ENCODE measurements at regions not wholly inside any gene's neighbourhood (a gene's known extent, or its start where the extent isn't known, plus 50 kb on each side); places are given as distances from the start of the nearest gene placed in this dataset.

DNA sequence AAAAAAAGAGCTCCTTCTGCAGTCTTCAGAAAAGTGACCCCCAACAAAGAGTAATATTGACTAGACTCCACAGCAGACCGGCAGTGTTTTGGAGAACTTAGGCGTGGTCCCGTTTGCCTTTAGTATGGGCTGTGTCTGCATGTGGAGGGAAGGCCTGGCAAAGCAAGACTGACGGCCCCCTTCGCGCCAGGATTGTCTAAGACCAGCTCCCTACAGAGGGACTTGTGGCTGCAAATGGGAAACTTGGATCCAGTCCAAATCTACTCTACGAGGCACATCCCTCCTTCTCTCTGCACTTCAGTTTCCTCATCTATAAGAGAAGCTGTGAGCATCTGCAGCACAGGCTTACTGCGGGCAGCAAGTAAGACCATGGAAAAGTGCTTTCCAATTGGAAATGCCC is 350.0 kb downstream of the ZNF536 start:
- DNase-seq = no peak

DNA sequence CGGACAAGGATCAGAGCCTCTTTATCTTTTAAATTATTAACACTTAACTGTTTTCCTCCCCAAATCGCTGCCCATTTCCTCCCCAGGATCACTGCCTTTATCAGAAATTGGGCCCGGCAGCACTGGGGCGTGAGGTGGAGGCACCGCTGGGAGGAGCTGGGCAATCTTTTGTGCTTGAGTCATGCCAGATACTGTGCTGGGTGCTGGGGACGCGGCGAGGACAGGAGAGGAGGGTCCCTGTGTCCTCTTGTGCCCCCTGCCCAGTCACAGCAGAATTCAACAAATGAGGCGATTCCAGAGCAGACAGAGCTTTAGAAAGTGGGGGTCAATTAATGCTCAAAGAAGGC is 347.8 kb downstream of the ZNF536 start:
- no peak for DNase-seq

DNA sequence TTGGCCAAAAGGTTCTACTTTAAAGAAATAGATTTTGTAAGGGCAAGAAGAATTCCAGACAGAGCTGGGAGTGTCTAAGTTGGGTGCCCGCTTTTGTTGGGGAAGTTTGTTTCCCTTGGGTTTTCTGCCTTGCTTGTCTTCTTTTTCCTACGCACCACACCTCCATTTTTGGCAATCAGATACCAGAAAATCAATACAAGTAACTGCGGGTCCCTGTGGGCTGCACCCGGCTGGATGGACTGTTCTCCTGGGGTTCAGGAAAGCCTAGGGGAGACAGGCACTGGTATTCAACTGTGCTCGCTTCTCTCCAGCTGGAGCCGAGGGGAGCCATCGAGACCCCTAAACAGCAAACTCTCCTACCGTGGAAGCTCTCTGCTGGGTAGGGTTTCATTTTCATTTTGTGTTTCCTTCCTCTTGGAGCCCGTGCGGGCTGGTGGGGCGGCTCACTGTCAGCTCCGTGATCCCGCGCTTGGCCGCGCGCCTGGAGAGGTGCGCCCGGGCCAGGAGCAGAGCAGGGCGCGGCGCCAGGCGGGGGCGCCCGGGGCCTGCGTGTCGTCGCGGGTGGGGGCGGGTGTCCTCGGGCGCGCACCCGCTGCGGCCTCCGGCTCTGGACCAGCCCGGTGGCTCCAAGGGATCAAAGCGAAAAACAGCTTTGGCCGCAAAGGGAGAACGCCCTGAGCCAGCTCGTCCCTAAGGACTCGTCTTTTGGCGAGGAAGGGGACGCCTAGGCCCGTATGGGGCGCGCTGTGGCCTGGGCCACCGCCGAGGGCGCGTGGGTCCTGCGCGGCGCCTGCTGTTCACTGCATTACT is 347.2 kb downstream of the ZNF536 start:
- DNase-seq = peak; percentile 37

DNA sequence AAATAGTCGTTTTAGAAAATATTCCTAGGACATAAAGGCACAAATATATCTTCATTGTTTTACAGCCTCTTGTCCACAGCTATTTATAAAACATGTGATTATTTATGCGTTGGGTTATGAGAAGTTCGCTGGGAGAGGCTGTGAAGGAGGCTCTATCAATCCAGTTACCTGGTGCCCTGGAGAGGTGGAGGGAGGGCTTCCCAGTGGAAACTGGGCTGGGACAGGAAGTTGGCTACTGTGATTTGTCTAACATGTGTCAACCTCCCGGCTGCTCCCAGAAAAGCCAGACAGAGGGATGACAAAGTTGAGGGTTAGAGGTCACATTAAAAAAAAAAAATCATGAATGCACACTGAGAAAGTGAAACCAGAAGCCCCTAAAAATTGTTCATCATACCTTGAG is 346.5 kb downstream of the ZNF536 start:
- no peak for DNase-seq

DNA sequence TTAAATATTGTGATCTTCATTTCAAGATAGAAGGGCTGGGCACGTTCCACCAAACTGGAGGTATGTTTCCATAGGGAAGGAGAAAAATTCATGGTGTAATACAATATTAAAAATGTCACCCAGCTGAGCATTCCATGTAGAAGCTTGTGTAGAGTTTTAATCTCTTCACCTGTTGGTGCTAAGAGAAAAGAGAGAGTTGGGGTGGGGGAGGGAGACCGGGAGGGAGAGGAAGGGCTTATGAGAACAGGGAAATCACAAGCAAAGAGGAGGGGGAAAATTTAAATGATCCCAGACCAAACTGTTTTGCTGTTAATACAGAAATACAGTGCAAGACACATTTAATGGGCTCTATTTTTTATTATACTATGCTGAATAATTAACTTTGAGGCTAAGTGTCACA is 345.8 kb downstream of the ZNF536 start:
- no peak for DNase-seq

- DNase-seq = no peak
Measured at GRCh38 chr19:30717381-30717780, 345.2 kb downstream of the ZNF536 start.

- no peak for DNase-seq
Measured at GRCh38 chr19:30712431-30713337, 340.5 kb downstream of the ZNF536 start.

DNA sequence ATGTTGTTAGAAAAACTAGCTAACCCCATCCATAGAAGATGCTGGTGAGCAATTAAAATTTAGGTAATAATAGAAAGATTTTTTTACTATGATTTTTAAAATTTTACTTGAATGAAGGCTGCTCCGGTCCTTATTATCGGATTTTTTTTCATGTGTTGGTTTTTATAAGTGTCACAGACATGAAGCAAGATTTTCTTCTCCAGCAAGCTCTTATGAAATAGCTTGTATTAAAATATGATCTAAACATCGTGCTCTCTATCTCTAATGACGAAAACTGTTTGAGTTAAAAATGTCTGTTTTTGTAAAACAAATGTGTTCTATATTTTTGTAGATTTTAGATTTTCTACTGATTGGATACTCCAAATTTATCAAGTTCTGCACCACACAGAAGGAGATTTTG is 339.6 kb downstream of the ZNF536 start:
- no peak for DNase-seq

- DNase-seq = no peak
Measured at GRCh38 chr19:30711296-30711695, 339.1 kb downstream of the ZNF536 start.

DNA sequence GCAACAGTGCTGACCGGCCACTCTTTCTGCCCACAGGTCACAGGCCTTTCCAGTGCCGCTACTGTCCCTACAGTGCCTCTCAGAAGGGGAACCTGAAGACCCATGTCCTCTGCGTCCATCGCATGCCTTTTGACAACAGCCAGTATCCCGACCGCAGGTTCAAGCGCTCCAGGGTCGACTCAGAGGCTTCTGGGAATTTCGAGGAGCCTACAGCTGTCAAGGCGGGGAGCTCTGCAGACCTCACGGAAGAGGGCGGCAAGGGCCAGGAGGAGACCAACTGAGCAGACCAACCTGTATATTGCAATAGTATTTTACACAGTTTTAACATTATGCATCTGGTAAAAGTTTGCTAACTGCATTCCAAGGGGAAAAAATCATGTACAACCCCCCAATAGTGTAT is 338.5 kb downstream of the ZNF536 start:
- DNase-seq = no peak

GRCh38 chr19:30708416-30709178 is 336.4 kb downstream of the ZNF536 start:
- no peak for DNase-seq

DNA sequence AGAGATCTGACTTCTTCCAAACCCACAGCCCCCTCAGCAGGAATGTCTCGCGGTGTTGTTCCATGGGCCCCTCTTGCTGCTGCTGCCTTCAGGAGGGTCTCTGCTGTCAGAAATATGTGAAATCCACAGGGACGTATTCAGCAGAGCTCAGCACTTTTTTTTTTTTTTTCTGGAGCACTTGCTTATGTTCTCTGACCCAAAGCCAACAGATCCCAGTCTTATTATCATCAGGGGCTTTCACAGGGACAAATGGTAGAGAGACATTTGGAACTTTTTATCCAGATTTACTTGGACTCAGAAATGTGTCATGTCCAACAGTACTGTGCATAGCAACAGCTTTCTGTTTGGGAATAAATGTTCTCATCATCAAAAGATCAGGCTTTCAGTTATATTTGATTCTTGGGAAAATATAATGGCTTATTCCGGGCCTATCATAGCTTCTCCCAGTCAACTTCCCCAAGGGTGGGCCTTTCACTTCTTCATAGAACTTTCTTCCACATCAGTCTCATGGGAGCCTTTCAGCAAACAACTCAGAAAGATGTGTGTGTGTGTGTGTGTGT is 332.7 kb downstream of the ZNF536 start:
- no peak for DNase-seq

DNA sequence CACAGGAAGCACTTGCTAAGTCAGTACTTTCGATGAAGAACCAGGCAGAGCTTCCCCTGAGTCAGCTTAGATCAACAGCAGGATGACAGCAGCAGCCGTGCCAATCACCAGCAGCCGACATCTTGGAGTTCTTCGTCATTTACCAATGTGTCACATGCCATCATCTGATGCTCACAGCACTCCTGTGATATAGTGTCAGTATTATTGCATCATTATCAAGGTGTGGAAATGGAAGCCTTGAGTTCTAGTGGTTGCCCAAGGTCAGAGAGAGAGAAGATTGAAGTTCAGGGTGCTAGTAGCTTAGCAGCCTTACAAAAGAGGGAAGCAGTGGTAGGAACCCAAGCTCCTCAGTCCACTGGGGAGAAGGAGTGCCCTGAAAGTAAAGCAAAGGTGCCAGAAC is 331.5 kb downstream of the ZNF536 start:
- no peak for DNase-seq

GRCh38 chr19:30701178-30701577 is 329.0 kb downstream of the ZNF536 start:
- DNase-seq = no peak

DNA sequence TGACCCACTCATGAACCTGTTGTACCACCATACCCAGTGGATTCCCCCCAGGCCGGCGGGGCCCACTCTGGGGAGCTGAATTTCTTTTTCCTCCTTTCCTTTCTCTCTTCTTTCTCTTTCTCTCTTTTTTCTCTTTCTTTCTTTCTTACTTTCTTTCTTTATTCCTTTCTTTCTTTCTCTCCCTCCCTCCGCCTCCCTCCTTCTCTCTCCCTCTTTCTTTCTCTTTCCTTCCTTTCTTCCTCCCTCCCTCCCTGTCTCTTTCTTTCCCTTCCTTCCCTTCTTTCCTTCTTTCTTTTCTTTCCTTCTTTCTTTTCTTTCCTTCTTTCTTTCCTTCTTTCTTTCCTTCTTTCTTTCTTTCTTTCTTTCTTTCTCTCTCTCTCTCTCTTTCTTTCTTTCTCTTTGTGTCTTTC is 327.7 kb downstream of the ZNF536 start:
- no peak for DNase-seq

- DNase-seq = no peak
Measured at GRCh38 chr19:30696514-30696913, 324.3 kb downstream of the ZNF536 start.

- DNase-seq = no peak
Measured at GRCh38 chr19:30695171-30695875, 323.1 kb downstream of the ZNF536 start.

- DNase-seq = no peak
Measured at GRCh38 chr19:30694156-30694755, 322.1 kb downstream of the ZNF536 start.

DNA sequence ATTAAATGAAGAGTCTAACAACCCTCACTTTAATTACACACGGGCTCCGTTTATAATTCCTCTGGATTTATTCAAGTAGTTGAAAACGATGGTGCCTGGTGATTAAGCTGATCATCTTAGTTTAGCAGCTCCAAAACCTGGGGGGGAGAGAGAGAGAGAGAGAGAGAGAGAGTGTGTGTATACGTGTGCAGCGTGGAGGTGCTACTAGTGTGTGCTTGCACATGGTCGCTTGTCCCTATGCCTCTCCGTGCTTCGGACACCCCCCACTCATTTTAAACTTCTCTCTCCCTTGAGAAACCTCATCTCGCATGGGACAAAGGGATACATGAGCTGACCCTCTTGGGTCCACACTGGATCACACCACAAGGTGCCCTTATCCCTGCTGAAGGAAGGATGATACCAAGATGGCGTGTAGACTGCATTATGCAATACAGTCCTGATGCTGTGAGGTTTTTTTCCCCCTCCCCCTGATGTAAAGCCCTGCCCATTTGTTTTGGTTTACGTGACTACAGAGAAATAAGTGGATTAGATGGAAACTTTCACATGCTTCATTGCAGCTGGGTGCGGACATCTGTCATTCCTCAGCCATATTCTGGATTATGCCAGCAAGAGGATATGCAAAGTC is 320.8 kb downstream of the ZNF536 start:
- no peak for DNase-seq

DNA sequence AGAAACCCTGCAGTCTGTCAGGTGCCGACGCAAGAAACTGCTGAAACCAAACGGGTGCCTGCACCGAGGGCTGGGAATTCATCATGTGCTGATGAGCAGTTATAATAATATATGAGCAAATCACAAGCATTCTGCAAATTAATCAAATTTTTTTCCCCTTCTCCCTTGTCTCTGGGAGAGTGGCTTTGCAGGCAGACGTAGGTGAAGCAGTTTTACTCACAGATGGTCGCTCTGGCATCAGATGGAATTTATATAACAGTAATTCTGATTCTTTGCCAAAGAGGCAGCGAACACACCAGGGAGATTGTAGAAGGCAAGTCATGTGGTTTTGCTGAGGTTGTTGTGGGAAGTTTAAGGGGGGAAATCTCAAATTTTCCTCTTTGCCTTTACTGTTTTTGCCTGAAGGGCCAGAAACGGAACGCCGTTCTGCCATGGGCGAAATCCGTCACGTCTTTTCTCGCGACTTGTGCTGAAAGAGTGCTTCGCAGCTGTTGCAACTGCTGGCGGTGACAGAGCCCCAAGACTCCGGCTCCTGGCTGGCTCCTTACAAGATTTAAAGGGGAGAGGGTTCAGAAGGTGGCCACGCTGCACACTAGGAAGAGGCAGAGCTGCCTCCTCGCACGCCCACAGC is 320.1 kb downstream of the ZNF536 start:
- no peak for DNase-seq

GRCh38 chr19:30691819-30692166 is 319.6 kb downstream of the ZNF536 start:
- no peak for DNase-seq
